Stimulated activated CD8-positive, alpha-beta memory T cell treated with anti-CD3 and anti-CD28 coated beads, Interleukin-15, amount 100 ng/mL, for 1 hour (primary cell): ENCODE measurements at regions not wholly inside any gene's neighbourhood (a gene's known extent, or its start where the extent isn't known, plus 50 kb on each side); places are given as distances from the start of the nearest gene placed in this dataset.

Experiments used
- DNase-seq: peaks from one replicate; pipeline ENCODE4 v3.0.0-alpha.2; 2020; ENCODE audit warnings: low read depth

- DNase-seq: no peak
Observed at GRCh38 chr3:194805546-194805945, 119.9 kb downstream of the FAM43A start.

- DNase-seq: no peak
Observed at GRCh38 chr3:194806991-194807630, 121.4 kb downstream of the FAM43A start.

GRCh38 chr3:194808640-194809097 lies 123.0 kb downstream of the FAM43A start:
- DNase-seq: no peak

- no peak for DNase-seq
Observed at GRCh38 chr3:194809382-194809781, 123.7 kb downstream of the FAM43A start.

GRCh38 chr3:194810076-194810475 lies 124.4 kb downstream of the FAM43A start:
- DNase-seq: no peak

- no peak for DNase-seq
Observed at GRCh38 chr3:194811118-194811517, 125.4 kb downstream of the FAM43A start.

GRCh38 chr3:194812176-194812575 lies 126.5 kb downstream of the FAM43A start:
- DNase-seq: no peak

GRCh38 chr3:194814878-194815357 lies 129.2 kb downstream of the FAM43A start:
- DNase-seq: no peak

GRCh38 chr3:194816748-194817591 lies 131.3 kb downstream of the FAM43A start:
- no peak for DNase-seq

GRCh38 chr3:194817592-194817930 lies 131.9 kb downstream of the FAM43A start:
- DNase-seq: no peak

GRCh38 chr3:194817936-194818335 lies 132.3 kb downstream of the FAM43A start:
- DNase-seq: no peak

- no peak for DNase-seq
Observed at GRCh38 chr3:194824100-194824499, 138.4 kb downstream of the FAM43A start.

- DNase-seq: no peak
Observed at GRCh38 chr3:194824701-194825111, 139.0 kb downstream of the FAM43A start.

- DNase-seq: no peak
Observed at GRCh38 chr3:194826594-194826993, 140.9 kb downstream of the FAM43A start.

GRCh38 chr3:194827486-194827885 lies 141.8 kb downstream of the FAM43A start:
- no peak for DNase-seq

- no peak for DNase-seq
Observed at GRCh38 chr3:194828116-194828515, 142.4 kb downstream of the FAM43A start.

GRCh38 chr3:194828926-194829325 lies 143.2 kb downstream of the FAM43A start:
- no peak for DNase-seq

- no peak for DNase-seq
Observed at GRCh38 chr3:194830401-194830800, 144.7 kb downstream of the FAM43A start.

GRCh38 chr3:194830978-194831377 lies 145.3 kb downstream of the FAM43A start:
- no peak for DNase-seq

- no peak for DNase-seq
Observed at GRCh38 chr3:194832346-194833104, 146.8 kb downstream of the FAM43A start.

- no peak for DNase-seq
Observed at GRCh38 chr3:194833114-194833910, 147.6 kb downstream of the FAM43A start.

GRCh38 chr3:194836661-194837060 lies 151.0 kb downstream of the FAM43A start:
- DNase-seq: no peak
